OCI-LY3 (cell line): ENCODE measurements at regions not wholly inside any gene's neighbourhood (a gene's known extent, or its start where the extent isn't known, plus 50 kb on each side); places are given as distances from the start of the nearest gene placed in this dataset.

ENCODE experiments used
- EZH2phosphoT487 ChIP-seq: fragments of 200-600 bp; shearing (Covaris generic); IDR thresholded peaks from 2 replicates; pipeline ENCODE4 v1.6.1; 2018; ENCODE audit warnings: antibody characterized with exemption, mixed run types, low read depth
- TF ChIP-seq, protein P1 (sequence below): fragments of 200-600, 300-600 bp; sonication (generic); IDR thresholded peaks from 2 replicates; pipeline ENCODE4 v1.5.1; 2014; ENCODE audit warnings: antibody characterized with exemption, low read length, low read depth

DNA sequence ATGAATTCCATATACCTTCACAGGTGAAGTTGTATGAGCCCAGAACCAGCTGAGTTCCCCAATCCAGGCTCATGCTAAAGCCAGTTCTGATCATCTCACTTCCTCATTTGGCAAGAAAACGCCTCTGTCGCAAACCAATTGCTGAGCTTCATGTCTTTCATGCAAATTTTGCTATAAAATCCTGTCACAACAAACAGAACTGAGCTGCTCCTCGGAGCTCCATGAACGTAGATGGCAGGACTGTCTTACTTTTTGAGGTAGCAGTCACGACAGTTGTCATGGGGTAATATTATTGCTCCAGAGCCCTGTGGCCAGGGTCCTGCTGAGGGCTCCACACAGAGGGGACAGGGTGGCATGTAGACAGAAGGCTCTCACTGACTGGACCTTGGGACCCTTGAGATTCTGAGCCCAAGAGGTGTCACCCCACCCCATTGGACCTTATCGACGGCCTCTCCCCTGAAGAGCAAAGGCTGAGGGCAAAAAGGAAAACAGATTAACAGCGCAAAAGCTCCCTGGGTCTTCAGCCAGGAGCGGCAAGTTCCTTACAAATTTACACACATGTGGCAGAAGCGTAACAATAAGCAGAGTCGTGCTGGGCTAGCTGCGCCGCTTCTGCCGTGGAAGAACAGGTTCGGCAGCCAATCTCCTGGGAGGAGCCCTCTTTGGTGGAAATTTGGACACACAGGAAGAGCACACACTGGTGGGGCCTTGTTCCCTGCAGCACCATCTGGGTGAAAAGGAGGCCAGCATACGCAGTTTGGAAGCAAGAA is 249.2 kb downstream of the OPA1 start:
- TF ChIP-seq, protein P1, sequence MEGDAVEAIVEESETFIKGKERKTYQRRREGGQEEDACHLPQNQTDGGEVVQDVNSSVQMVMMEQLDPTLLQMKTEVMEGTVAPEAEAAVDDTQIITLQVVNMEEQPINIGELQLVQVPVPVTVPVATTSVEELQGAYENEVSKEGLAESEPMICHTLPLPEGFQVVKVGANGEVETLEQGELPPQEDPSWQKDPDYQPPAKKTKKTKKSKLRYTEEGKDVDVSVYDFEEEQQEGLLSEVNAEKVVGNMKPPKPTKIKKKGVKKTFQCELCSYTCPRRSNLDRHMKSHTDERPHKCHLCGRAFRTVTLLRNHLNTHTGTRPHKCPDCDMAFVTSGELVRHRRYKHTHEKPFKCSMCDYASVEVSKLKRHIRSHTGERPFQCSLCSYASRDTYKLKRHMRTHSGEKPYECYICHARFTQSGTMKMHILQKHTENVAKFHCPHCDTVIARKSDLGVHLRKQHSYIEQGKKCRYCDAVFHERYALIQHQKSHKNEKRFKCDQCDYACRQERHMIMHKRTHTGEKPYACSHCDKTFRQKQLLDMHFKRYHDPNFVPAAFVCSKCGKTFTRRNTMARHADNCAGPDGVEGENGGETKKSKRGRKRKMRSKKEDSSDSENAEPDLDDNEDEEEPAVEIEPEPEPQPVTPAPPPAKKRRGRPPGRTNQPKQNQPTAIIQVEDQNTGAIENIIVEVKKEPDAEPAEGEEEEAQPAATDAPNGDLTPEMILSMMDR: no peak
- no peak for TF ChIP-seq EZH2phosphoT487
